ENCODE measurements at regions not wholly inside any gene's neighbourhood (a gene's known extent, or its start where the extent isn't known, plus 50 kb on each side); places are given as distances from the start of the nearest gene placed in this dataset.

DNA sequence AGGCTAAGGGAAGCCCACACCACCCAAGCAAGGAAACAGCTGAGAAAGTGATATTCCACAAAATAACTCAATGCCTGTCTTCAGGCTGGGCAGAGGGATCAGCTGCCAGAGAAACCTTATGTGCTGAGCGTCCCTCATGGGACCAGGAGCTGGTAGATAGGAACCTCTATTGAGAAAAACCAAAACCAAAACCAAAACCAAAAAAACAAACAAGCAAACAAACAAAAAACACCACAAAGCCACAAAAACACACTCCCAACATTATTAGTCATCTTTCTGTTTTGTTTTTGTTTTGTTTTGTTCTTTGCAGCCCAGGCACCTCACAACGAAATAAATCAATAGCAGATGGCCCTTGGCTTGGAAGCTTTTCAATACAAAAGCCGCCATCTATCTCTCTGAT is 760.8 kb upstream of the CELF2 start:
- H3K27ac ChIP-seq (ENCODE audit: low read depth, low read length): no peak overlapping the region
- 58 to 79% (median 78%) methylated on average over 3 of the region's 3 CpGs for WGBS, 3 donors

DNA sequence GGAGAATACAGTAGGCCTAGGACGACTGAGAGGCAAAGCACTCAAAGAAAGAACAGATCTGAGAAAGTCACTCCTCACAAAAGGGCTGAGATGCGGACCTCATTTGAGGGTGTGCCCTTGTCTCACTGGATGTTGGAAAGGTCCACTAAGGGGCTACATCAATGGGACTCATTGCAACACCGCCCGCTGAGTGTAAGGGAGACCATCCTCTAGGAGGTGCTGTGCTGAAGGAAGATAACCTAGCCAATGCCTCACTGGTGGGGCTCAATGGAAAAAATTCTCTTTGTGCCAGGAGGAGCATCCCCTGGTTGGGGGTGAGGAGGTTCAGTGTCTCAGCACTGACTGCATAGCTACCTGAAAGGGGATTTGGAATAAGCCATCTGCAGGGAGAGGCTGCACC is 758.7 kb upstream of the CELF2 start:
- 89 to 91% (median 90%) methylated on average over 4 of the region's 4 CpGs for WGBS, 3 donors
- H3K27ac ChIP-seq (ENCODE audit: low read depth, low read length): no peak overlapping the region

DNA sequence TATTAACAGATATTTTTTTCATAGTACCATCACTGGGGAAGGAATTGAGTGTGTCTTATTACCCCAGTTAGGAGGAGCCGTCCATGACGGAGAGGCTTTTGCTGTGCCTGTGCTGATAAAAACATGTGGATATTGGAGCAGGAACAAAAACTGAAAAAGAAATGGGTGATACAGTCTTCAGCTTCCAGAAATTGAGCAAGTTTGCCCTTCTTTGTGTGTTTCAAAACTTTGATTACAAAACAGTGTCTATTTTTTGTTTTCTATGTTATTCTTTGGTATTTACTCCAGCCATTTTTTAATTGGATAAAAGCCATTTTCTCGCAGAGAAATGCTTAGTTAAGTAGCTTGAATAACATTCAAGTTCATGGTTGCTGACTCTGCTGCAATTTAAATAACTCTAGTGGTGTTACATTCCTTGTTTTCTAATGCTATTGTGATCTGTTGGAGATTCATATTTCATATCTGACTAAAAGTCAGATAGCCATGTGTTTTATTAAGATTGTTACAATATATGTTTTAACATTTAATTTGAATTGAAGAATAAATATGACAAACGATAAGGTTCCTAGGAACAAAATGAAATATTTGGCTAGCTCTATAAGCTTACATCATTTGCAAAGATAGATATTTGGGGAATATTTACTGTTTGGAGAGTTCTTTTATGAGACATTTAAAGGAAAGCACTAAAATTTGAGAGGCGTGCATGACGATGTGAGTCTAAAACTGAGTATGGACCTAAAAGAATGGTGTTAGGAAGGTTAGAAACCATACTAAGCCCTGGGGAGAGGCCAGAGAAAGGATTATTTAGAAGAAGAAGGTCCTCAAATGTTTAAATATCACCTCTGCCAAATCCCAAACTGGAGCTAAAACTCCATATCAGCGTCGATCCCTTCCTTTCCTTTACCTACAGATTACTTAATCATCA is 747.3 kb upstream of the CELF2 start:
- WGBS, 3 donors: 60 to 64% (median 60%) methylated on average over 8 of the region's 8 CpGs

DNA sequence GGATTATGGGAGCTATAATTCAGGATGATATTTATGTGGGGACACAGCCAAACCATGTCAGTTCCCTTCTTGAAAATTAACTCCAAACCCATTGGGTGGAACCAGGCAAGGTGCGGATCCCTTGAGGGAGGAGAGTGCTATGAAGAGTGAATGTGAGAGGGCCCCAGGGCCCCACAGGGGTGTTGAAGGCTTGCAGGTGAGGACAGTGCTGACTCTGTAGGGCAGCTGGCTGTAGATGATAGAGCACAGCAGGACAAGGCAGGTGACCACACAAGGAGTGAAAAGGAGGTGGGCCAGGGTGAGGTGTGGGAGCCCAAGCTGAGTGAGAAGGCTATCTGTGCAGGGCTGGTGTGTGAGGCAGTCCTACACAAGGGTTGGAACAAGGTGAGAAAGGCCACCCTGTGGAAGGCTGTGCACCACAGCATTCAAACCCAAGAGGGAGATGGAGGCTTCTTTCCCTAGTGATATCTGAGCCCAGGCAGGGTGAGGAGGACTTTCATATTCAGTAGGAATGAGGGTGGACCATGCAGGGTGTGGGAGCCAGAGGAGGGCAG is 746.0 kb upstream of the CELF2 start:
- WGBS, 3 donors: 90 to 96% (median 93%) methylated on average over 1 of the region's 1 CpG

More for the DNA sequence above, 747.3 kb upstream of the CELF2 start:
- H3K27ac ChIP-seq (ENCODE audit: low read depth, low read length): no peak overlapping the region

DNA sequence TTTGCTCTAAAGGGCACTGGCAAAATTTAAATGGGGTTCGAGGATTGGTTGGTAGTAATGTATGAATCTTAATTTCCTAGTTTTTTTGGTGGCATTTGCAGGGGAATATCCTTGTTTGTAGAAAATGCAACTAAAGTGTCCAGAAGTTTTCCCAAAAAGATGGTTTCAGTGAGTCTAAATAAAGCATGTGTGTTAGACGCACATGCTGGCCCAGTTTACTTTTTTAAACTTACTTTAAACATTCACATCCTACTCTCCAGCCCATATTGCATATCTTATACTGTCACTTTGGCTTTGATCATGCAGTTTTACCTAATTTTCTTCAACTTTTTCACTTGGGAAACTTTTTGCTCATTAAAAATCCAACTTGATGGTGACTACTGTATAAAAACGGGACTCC is 744.0 kb upstream of the CELF2 start:
- H3K27ac ChIP-seq (ENCODE audit: low read depth, low read length): no peak overlapping the region
- WGBS, 3 donors: 39 to 86% (median 77%) methylated on average over 3 of the region's 3 CpGs

More for the DNA sequence above, 746.0 kb upstream of the CELF2 start:
- H3K27ac ChIP-seq (ENCODE audit: low read depth, low read length): no peak overlapping the region

DNA sequence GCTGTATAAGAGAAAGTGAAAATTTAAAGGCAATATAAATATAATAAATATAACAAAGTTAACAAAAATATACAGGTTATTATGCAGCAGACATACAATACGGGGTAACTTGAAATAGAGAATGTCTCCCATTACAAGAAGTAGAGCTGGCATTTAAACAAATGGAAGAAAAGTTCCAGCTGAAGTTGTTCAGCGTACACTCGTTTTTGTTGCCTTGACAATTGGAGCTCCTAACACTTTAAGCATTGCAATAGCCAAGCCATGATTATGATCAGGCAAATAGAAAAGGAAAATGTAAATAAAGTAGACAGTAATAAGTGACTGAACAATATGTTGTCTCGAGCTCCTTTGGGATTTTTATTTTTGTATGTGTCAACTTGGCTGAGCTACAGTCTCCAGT is 737.8 kb upstream of the CELF2 start:
- no peak overlapping the region for H3K27ac ChIP-seq (ENCODE audit: low read depth, low read length)
- 51 to 73% (median 66%) methylated on average over 4 of the region's 4 CpGs for WGBS, 3 donors

DNA sequence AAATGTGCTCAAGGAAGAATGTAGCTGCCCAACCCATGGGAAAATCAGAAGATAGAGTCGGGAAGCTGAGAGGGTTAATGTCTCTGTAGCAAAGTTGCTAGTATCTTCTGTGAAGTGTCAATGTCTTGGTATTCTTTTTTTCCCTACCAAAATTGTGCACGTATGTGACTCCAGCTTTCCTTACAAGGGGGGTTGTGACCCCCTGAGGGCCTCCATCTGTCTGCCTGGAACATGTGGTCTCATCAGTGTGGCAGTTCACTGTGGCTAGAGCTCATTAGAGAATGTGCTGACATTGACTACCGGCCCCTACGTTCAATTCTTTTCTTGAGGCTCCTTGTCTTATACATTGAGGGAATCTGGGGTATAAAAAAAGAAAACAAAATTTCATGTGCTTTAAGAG is 725.2 kb upstream of the CELF2 start:
- 64 to 81% (median 64%) methylated on average over 4 of the region's 4 CpGs for WGBS, 3 donors
- H3K27ac ChIP-seq (ENCODE audit: low read depth, low read length): no peak overlapping the region

DNA sequence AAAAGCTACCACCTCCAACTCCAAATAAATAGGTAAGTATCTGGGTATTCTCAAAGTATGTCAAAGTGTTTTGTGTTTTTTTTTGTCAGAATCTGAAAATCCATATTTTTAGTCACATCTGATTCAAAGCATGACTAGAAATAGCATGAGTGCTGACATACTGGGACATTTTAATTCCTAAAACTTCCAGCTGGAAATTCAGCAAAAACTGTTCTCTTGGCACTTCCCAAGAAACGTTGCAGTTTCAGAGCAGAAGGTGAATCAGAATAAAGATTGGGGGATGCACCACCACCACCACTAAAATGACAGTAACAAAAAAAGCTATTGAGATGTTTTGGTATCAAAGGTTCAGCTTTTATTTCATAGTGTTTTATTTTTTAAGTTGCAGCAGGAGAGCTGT is 724.6 kb upstream of the CELF2 start:
- WGBS, 3 donors: 18 to 32% (median 22%) methylated on average over 1 of the region's 1 CpG
- no peak overlapping the region for H3K27ac ChIP-seq (ENCODE audit: low read depth, low read length)

DNA sequence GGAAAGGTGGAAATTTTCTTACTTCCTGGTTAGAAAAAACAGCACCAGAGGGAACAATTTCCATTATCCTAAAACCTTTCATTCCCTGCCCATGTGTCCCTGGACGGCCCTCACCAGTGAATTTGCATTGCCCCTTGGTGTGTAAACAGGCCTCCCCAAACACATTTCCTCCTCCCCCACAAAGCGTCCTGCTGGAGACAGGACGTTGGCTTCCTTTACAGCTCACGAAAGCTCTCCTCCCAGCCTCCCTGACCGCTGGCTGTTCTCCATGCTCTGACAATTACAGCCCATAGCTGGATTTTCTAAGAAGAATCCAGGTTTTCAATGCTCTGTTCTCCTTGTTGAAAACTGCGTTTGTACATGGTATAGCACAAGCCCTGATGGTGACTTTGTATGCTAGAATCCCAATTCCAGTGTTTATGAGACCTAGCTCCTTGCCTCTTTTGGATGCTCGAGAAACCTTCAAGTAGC is 724.2 kb upstream of the CELF2 start:
- no peak overlapping the region for H3K27ac ChIP-seq (ENCODE audit: low read depth, low read length)

DNA sequence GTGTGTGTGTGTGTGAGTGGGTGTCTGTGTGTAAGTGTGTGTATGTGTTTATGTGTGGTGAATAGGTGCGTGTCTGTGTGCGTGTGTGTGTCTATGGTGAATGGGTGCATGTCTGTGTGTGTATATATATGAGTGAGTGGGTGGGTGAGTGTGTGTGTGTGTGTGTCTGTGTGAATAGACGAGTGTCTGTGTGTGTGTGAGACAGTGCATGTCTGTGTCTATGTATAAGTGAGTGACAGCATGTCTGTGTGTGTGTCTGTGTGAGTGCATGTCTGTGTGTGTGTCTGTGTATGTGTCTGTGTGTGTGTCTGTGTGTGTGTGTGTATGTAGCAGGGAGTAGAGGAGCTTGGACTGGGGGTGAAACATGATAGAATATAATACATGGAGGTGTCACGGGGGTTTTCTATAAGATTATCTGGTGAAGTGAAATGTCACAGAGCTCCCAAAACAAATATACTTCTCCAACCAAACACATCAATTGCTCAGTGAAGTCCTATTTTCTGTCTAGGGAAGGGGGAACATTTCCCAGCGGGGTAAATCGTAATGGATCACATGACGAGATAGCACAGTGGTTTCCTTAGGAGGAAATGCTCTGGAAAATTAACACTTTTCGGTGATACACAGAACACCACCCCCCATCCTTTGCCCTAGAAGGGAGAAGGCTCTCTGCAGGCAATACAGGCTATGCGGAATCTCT is 723.3 kb upstream of the CELF2 start:
- WGBS, 3 donors: 73 to 78% (median 77%) methylated on average over 9 of the region's 9 CpGs
- H3K27ac ChIP-seq (ENCODE audit: low read depth, low read length): no peak overlapping the region

More for the DNA sequence above, 724.2 kb upstream of the CELF2 start:
- 16 to 29% (median 20%) methylated on average over 7 of the region's 7 CpGs for WGBS, 3 donors

DNA sequence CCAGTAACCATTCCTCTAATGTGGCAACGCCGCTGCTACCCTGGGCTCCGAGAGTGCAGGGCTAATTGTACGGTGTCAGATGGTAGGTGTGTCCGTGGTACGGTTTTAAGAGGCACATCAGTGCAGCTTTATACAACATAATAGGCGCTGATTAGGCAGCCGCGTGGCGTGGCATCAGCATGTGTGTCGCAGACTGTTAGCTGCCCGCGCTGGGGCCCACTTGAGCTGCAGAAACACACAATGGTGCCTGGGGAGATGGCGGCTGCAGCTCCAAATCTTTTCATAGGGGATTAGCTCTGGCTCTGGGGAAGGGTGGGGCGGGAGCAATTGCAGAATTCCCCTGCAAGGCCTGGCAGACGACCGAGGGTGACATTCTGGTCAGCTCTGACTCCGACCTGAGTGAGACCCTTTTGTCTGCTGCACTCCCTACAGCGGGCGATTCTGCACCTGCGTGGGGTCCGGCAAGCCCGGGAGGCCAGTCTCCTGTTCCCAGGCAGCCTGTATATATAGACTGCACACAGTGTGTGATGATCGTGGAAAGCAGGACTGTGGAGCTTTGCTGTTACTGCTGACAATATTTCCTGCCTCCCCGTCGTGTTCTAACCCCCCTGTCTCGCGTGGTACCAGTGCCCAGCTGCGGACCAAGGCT is 722.7 kb upstream of the CELF2 start:
- WGBS, 3 donors: 76 to 84% (median 81%) methylated on average over 29 of the region's 29 CpGs

DNA sequence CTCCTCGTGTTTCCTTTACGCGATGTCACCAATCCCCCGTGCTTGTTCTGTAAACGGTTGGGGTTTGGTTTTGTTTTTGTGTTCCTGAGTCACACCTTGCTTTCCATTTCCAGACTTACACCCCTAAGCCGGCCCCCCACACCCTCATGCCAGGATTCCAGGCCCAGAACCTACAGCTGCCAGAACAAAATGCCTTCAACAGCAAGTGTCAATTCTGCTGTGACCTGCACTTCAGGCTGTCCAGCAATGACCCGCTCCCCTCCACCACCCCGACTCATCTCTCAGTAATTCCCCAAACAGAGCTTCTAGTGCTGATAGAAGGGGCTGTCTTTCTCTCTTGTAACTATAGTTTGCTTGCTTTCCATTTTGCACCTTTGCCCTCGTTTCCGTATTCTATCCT is 722.1 kb upstream of the CELF2 start:
- no peak overlapping the region for H3K27ac ChIP-seq (ENCODE audit: low read depth, low read length)
- WGBS, 3 donors: 59 to 66% (median 66%) methylated on average over 10 of the region's 10 CpGs

More for the DNA sequence above, 722.7 kb upstream of the CELF2 start:
- H3K27ac ChIP-seq (ENCODE audit: low read depth, low read length): no peak overlapping the region

DNA sequence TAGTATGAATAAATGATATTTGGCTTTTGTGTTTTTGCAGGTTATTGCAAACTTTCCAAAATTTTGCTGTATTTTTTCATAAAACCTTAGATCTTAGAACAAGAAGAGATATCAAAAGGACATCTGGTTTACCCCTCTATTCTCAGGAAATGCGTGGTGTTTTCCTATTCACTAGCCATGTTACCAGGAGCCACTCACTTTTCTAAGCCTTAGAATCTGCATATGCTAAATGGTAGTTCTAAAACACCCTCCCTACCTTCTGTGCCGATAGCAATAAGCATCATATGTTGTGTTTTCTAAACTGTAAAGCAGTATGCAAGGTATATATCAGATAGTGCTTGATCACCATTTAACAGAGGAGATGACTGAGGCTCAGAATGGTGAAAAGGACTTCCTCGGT is 715.0 kb upstream of the CELF2 start:
- 61 to 86% (median 85%) methylated on average over 3 of the region's 3 CpGs for WGBS, 3 donors
- no peak overlapping the region for H3K27ac ChIP-seq (ENCODE audit: low read depth, low read length)

DNA sequence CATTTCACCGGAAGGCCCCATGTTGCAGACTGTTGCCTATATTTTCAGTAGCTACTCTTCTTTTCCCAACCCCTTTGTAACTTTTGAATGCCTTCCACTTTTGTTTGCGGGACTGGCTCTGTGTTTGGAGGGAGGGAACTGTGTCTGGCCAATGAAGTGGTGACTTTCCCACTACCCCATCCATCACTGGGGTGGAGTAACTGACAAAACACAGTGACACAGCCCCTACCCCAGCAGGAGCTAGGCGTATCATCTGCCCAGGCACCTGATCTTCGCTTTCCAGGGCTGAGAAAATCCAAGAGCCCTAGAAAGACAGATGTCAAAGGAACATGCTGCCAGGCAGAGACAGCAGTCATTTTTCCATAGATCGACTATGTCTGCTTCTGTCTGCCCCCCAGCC is 710.6 kb upstream of the CELF2 start:
- WGBS, 3 donors: 58 to 92% (median 89%) methylated on average over 5 of the region's 5 CpGs
- H3K27ac ChIP-seq (ENCODE audit: low read depth, low read length): no peak overlapping the region

DNA sequence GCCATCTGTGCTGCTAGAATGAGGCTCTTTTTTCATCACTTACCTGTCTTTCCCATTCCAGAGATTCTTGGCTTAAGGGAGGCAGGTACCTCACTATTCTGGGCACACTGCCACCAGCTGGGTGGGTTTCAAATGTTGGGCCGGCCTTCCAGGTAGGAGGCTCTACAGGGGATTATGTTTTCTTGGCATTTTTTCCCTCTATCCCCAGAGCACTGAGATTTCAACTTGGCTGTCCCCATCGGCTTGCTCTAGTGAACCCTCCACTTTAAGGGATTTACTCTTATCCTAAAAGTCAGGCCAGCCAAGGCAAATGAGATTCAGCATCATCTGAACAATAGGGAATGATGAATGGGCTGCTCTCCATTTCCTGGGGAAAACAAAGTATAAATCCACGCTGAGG is 710.1 kb upstream of the CELF2 start:
- no peak overlapping the region for H3K27ac ChIP-seq (ENCODE audit: low read depth, low read length)
- 60 to 78% (median 62%) methylated on average over 3 of the region's 3 CpGs for WGBS, 3 donors

DNA sequence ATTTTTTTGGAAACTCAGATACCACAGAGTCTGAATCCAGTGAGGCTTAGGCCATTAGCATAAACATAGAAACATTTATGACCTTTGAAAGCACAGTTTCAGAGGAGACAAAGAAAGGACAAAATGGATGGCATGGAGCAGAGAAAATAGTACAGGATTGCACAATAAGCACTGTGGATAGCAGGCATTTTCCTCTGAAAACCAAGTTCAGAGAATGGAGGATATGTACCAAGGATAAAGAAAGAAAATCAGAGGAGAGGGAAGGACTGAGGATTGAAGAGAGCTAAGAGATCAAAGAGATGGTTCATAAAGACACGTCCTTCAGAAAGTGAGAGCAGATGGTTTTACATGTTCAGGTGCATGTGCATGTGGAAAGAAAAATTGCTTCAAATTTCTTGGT is 707.2 kb upstream of the CELF2 start:
- WGBS, 3 donors: 47 to 80% (median 79%) methylated on average over 1 of the region's 1 CpG
- no peak overlapping the region for H3K27ac ChIP-seq (ENCODE audit: low read depth, low read length)

DNA sequence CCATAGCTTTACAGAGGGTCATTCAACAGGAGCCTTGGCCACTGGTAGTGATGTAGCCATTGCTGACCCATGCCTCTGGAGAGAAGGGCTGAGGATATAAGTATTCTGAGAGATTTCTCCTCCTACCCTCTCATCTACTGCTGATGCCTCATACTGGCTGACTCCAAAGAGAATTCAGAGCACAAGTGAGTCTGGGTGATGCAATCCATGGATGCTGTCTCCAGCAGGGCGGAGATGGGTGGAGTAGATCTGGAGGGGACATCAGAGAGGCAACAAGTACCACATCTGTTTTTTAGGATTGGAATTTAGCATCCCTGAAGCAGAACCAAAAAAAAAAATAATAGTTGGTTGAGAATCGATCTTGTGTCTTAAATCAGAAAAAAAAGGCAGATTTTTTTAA is 705.7 kb upstream of the CELF2 start:
- WGBS, 3 donors: 71 to 72% (median 71%) methylated on average over 2 of the region's 2 CpGs
- H3K27ac ChIP-seq (ENCODE audit: low read depth, low read length): no peak overlapping the region

DNA sequence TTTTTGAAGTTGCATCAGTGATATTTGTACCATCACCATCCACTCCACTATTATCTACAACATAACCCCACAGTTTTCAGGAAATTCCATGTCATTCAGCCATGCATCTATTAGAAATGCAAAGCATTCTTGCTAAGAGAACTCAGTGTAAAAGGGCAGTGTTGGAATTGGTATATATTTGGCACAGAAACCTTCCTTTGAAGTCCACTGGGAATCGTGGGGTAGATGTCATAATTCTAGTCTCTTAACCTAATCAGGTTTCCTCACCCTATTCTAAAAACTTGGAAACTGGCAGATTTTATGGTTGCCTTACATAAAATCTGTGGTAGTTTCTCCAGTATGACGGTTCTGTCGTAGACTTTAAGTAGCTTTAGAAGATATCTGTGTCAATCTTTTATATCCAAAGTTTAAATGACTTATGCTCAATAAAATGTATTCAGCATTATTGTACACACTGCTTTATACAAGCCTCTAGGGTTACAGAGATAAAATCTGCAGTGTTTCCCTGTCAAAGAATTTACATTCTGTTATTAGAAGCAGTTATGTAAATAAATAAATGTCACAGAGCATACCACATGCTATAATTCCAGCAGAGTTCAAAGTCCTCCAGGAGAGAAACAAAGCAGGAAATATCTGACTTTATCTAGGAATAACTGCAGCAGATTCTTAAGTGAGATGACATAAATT is 704.4 kb upstream of the CELF2 start:
- no peak overlapping the region for H3K27ac ChIP-seq (ENCODE audit: low read depth, low read length)
- 24 to 76% (median 69%) methylated on average over 3 of the region's 3 CpGs for WGBS, 3 donors

All from adipose tissue (tissue), 3 donors.